Cardiac muscle cell (in vitro differentiated cells and primary cell): ENCODE measurements at regions not wholly inside any gene's neighbourhood (a gene's known extent, or its start where the extent isn't known, plus 50 kb on each side); places are given as distances from the start of the nearest gene placed in this dataset.

ENCODE experiments used
- DNase-seq, 2 donors: peaks; one replicate each; pipeline versions ENCODE4 v3.0.0 to v3.0.0-alpha.2; 2010 to 2017; ENCODE audit warnings: low read depth in 1 of 2, low spot score in 1 of 2
- H3K27ac ChIP-seq: fragments of 200-600 bp; sonication (generic); 2 replicates; pipeline ENCODE4 v1.5.1; 2016
- H3K27me3 ChIP-seq: fragments of 200-600 bp; sonication (generic); 2 replicates; pipeline ENCODE4 v1.6.0; 2016; ENCODE audit warnings: control low read depth
- H3K36me3 ChIP-seq: fragments of 200-600 bp; sonication (generic); 2 replicates; pipeline ENCODE4 v1.5.1; 2016; ENCODE audit warnings: control low read depth
- H3K4me1 ChIP-seq: fragments of 200-600 bp; sonication (generic); 2 replicates; pipeline ENCODE4 v1.8.1; 2017; ENCODE audit warnings: low read depth, mild to moderate bottlenecking, mixed run types
- H3K4me3 ChIP-seq: fragments of 200-600 bp; sonication (generic); 2 replicates; pipeline ENCODE4 v1.5.1; 2016; ENCODE audit warnings: mild to moderate bottlenecking
- H3K9me3 ChIP-seq: fragments of 200-600 bp; sonication (generic); 2 replicates; pipeline ENCODE4 v1.5.1; 2017; ENCODE audit warnings: low read depth, mild to moderate bottlenecking, control low read depth
- CTCF ChIP-seq: IDR thresholded peaks from 2 replicates; pipeline ENCODE4 v1.5.1; 2012; ENCODE audit warnings: low read depth, mild to moderate bottlenecking, low read length

- no peak overlapping the region for H3K27ac ChIP-seq
- no peak overlapping the region for H3K4me3 ChIP-seq
- DNase-seq, result no peak
Observed at GRCh38 chr6:16057446-16057845, 71.4 kb upstream of the MYLIP start.

GRCh38 chr6:16056263-16056870 lies 72.5 kb upstream of the MYLIP start:
- H3K36me3 ChIP-seq, result no peaks in the 10 kb centered on the region
- H3K27me3 ChIP-seq, result no peaks in the 10 kb centered on the region
- TF ChIP-seq CTCF, result no peak
- H3K27ac ChIP-seq, result no peak overlapping the region
- no peak overlapping the region for H3K4me3 ChIP-seq
- H3K9me3 ChIP-seq, result no peaks in the 10 kb centered on the region
- peaks cover 9% of the 10 kb centered on the region for H3K4me1 ChIP-seq
- no peak for DNase-seq

More at GRCh38 chr6:16057446-16057845, 71.4 kb upstream of the MYLIP start:
- no peak for TF ChIP-seq CTCF
- Histone ChIP-seq H3K36me3 (no peaks in the 10 kb centered on the region), H3K27me3 (no peaks in the 10 kb centered on the region), H3K4me1 (peaks cover 9% of the 10 kb centered on the region), H3K9me3 (no peaks in the 10 kb centered on the region)

- Histone ChIP-seq H3K27me3 (no peaks in the 10 kb centered on the region), H3K27ac (no peak overlapping the region), H3K4me1 (peaks cover 9% of the 10 kb centered on the region), H3K36me3 (no peaks in the 10 kb centered on the region), H3K4me3 (no peak overlapping the region), H3K9me3 (no peaks in the 10 kb centered on the region)
- no peak for TF ChIP-seq CTCF
- DNase-seq, result no peak
Observed at GRCh38 chr6:16055852-16056251, 73.0 kb upstream of the MYLIP start.

GRCh38 chr6:16049168-16049567 lies 79.7 kb upstream of the MYLIP start:
- no peaks in the 10 kb centered on the region for H3K36me3 ChIP-seq
- H3K4me3 ChIP-seq, result no peak overlapping the region
- no peak for TF ChIP-seq CTCF
- no peaks in the 10 kb centered on the region for H3K9me3 ChIP-seq
- no peak overlapping the region for H3K27ac ChIP-seq
- DNase-seq, result peak in 1 of 2 donors; percentile 33
- H3K27me3 ChIP-seq, result no peaks in the 10 kb centered on the region
- no peaks in the 10 kb centered on the region for H3K4me1 ChIP-seq

GRCh38 chr6:16048221-16048620 lies 80.7 kb upstream of the MYLIP start:
- Histone ChIP-seq H3K27me3 (no peaks in the 10 kb centered on the region), H3K4me3 (no peak overlapping the region), H3K27ac (no peak overlapping the region), H3K4me1 (no peaks in the 10 kb centered on the region), H3K36me3 (no peaks in the 10 kb centered on the region), H3K9me3 (no peaks in the 10 kb centered on the region)
- DNase-seq, result no peak
- TF ChIP-seq CTCF, result no peak

GRCh38 chr6:16047435-16047990 lies 81.4 kb upstream of the MYLIP start:
- H3K27ac ChIP-seq, result no peak overlapping the region
- H3K36me3 ChIP-seq, result no peaks in the 10 kb centered on the region
- no peaks in the 10 kb centered on the region for H3K9me3 ChIP-seq
- TF ChIP-seq CTCF, result no peak
- H3K4me3 ChIP-seq, result no peak overlapping the region
- no peaks in the 10 kb centered on the region for H3K4me1 ChIP-seq
- no peaks in the 10 kb centered on the region for H3K27me3 ChIP-seq
- no peak for DNase-seq
